Neutrophil (primary cell): ENCODE measurements at regions not wholly inside any gene's neighbourhood (a gene's known extent, or its start where the extent isn't known, plus 50 kb on each side); places are given as distances from the start of the nearest gene placed in this dataset.

Experiments used
- H3K27ac ChIP-seq: fragments of 200-600 bp; sonication (generic); 2 replicates; pipeline ENCODE4 v1.5.1; 2016; ENCODE audit warnings: mild to moderate bottlenecking, moderate library complexity
- H3K27me3 ChIP-seq: fragments of 200-600 bp; sonication (generic); 2 replicates; pipeline ENCODE4 v1.6.0; 2016; ENCODE audit warnings: mild to moderate bottlenecking
- H3K36me3 ChIP-seq: fragments of 200-600 bp; sonication (generic); 2 replicates; pipeline ENCODE4 v1.5.1; 2017
- H3K4me1 ChIP-seq, 2 experiments: fragments of 200-600 bp in 1 of 2; sonication (generic) in 1 of 2; 1 replicate in 1 of 2; 2 replicates in 1 of 2; pipeline versions ENCODE4 v1.5.1 to v1.6.1; 2013 to 2016; ENCODE audit warnings: low read depth in 1 of 2, low read length in 1 of 2, mild to moderate bottlenecking in 1 of 2, moderate library complexity in 1 of 2; ENCODE audit not compliant: control insufficient read depth in 1 of 2, insufficient read depth in 1 of 2
- H3K4me3 ChIP-seq, 2 experiments: fragments of 200-600 bp in 1 of 2; sonication (generic) in 1 of 2; 1 replicate in 1 of 2; 2 replicates in 1 of 2; pipeline ENCODE4 v1.5.1; 2013 to 2016; ENCODE audit warnings: low read depth in 1 of 2, low read length in 1 of 2, mild to moderate bottlenecking in 1 of 2, moderate library complexity in 1 of 2
- H3K9me3 ChIP-seq: fragments of 200-600 bp; sonication (generic); 2 replicates; pipeline ENCODE4 v1.5.1; 2016
- CTCF ChIP-seq: fragments of 200-600 bp; sonication (generic); IDR thresholded peaks from 2 replicates; pipeline ENCODE4 v1.5.1; 2016; ENCODE audit warnings: antibody characterized with exemption

GRCh38 chr1:67571901-67572593, 113.0 kb upstream of the GADD45A start:
- H3K4me1 ChIP-seq: peaks cover 0 to 4% of the 10 kb centered on the region in 2 experiments
- no peak for TF ChIP-seq CTCF
- no peak overlapping the region for H3K4me3 ChIP-seq
- H3K9me3 ChIP-seq: no peaks in the 10 kb centered on the region
- H3K27me3 ChIP-seq: no peaks in the 10 kb centered on the region
- no peak overlapping the region for H3K27ac ChIP-seq
- H3K36me3 ChIP-seq: no peaks in the 10 kb centered on the region

- Histone ChIP-seq H3K27me3 (no peaks in the 10 kb centered on the region), H3K4me3 (no peak overlapping the region), H3K9me3 (no peaks in the 10 kb centered on the region), H3K27ac (no peak overlapping the region), H3K4me1 (peaks cover 0 to 3% of the 10 kb centered on the region in 2 experiments), H3K36me3 (no peaks in the 10 kb centered on the region)
- TF ChIP-seq CTCF: no peak
Observed at GRCh38 chr1:67572594-67573221, 112.3 kb upstream of the GADD45A start.

GRCh38 chr1:67573311-67573872, 111.6 kb upstream of the GADD45A start:
- Histone ChIP-seq H3K9me3 (no peaks in the 10 kb centered on the region), H3K27ac (no peak overlapping the region), H3K36me3 (no peaks in the 10 kb centered on the region), H3K4me1 (peaks cover 0 to 3% of the 10 kb centered on the region in 2 experiments), H3K27me3 (no peaks in the 10 kb centered on the region), H3K4me3 (no peak overlapping the region)
- no peak for TF ChIP-seq CTCF

- no peaks in the 10 kb centered on the region for H3K27me3 ChIP-seq
- H3K4me1 ChIP-seq: peaks cover 0 to 3% of the 10 kb centered on the region in 2 experiments
- no peak overlapping the region for H3K27ac ChIP-seq
- H3K36me3 ChIP-seq: no peaks in the 10 kb centered on the region
- TF ChIP-seq CTCF: no peak
- no peak overlapping the region for H3K4me3 ChIP-seq
- no peaks in the 10 kb centered on the region for H3K9me3 ChIP-seq
Observed at GRCh38 chr1:67574221-67574620, 110.8 kb upstream of the GADD45A start.

GRCh38 chr1:67575861-67576260, 109.1 kb upstream of the GADD45A start:
- no peaks in the 10 kb centered on the region for H3K36me3 ChIP-seq
- H3K27ac ChIP-seq: no peak overlapping the region
- H3K9me3 ChIP-seq: no peaks in the 10 kb centered on the region
- H3K27me3 ChIP-seq: no peaks in the 10 kb centered on the region
- TF ChIP-seq CTCF: no peak
- no peaks in the 10 kb centered on the region for H3K4me1 ChIP-seq
- H3K4me3 ChIP-seq: no peak overlapping the region
